Keratinocyte (primary cell): ENCODE measurements at regions not wholly inside any gene's neighbourhood (a gene's known extent, or its start where the extent isn't known, plus 50 kb on each side); places are given as distances from the start of the nearest gene placed in this dataset.

Experiments
- DNase-seq: peaks from one replicate; pipeline ENCODE4 v3.0.0-alpha.2; 2011; ENCODE audit warnings: low read depth, missing footprints, low spot score
- FAIRE-seq: peaks from 2 replicates; lab custom pipeline; 2011; peaks lifted over from hg19 to GRCh38; lab: Jason Lieb, UNC
- H2AFZ ChIP-seq: 2 replicates; pipeline ENCODE4 v1.6.0; 2012; ENCODE audit warnings: low read length, control low read depth, inconsistent platforms; ENCODE audit not compliant: control insufficient read depth
- H3K27ac ChIP-seq: 2 replicates; pipeline ENCODE4 v1.5.1; 2011; ENCODE audit warnings: low read length; ENCODE audit not compliant: control insufficient read depth, insufficient read depth
- H3K27me3 ChIP-seq: 3 replicates; pipeline ENCODE4 v1.6.0; 2011; ENCODE audit warnings: low read length; ENCODE audit not compliant: control insufficient read depth, insufficient read depth; ENCODE audit errors: extremely low read depth
- H3K36me3 ChIP-seq, 2 experiments: 2 replicates in 1 of 2; 3 replicates in 1 of 2; pipeline ENCODE4 v1.5.1; 2011; ENCODE audit warnings: low read length in 2 of 2, mild to moderate bottlenecking in 1 of 2; ENCODE audit not compliant: control insufficient read depth in 2 of 2, insufficient read depth in 2 of 2; ENCODE audit errors: extremely low read depth in 1 of 2
- H3K4me1 ChIP-seq: 3 replicates; pipeline ENCODE4 v1.5.1; 2011; ENCODE audit warnings: low read length; ENCODE audit not compliant: control insufficient read depth, insufficient read depth; ENCODE audit errors: extremely low read depth
- H3K4me2 ChIP-seq: 3 replicates; pipeline ENCODE4 v1.6.0; 2011; ENCODE audit warnings: low read depth, low read length; ENCODE audit not compliant: control insufficient read depth, insufficient read depth; ENCODE audit errors: extremely low read depth
- H3K4me3 ChIP-seq, 3 experiments: fragments of 200-600 bp in 1 of 3; sonication (generic) in 1 of 3; 2 replicates in 2 of 3; 3 replicates in 1 of 3; pipeline ENCODE4 v1.5.1; 2011 to 2016; ENCODE audit warnings: low read length in 3 of 3, mild to moderate bottlenecking in 3 of 3, control low read depth in 2 of 3, inconsistent platforms in 1 of 3, low read depth in 1 of 3, mixed read lengths in 1 of 3, mixed run types in 1 of 3, moderate library complexity in 1 of 3; ENCODE audit not compliant: control insufficient read depth in 2 of 3, insufficient read depth in 2 of 3; ENCODE audit errors: extremely low read depth in 1 of 3
- H3K79me2 ChIP-seq: 2 replicates; pipeline ENCODE4 v1.6.0; 2012; ENCODE audit warnings: low read length; ENCODE audit not compliant: control insufficient read depth, insufficient read depth
- H3K9ac ChIP-seq: 3 replicates; pipeline ENCODE4 v1.6.0; 2011; ENCODE audit warnings: low read length; ENCODE audit not compliant: control insufficient read depth, insufficient read depth; ENCODE audit errors: extremely low read depth
- H3K9me1 ChIP-seq: 3 replicates; pipeline ENCODE4 v1.6.0; 2011; ENCODE audit warnings: low read length; ENCODE audit not compliant: control insufficient read depth, insufficient read depth; ENCODE audit errors: extremely low read depth
- H3K9me3 ChIP-seq: 2 replicates; pipeline ENCODE4 v1.5.1; 2012; ENCODE audit warnings: low read depth, low read length; ENCODE audit not compliant: control insufficient read depth
- H4K20me1 ChIP-seq: 3 replicates; pipeline ENCODE4 v1.6.0; 2011; ENCODE audit warnings: low read length; ENCODE audit not compliant: control insufficient read depth, insufficient read depth; ENCODE audit errors: extremely low read depth
- EZH2 ChIP-seq: IDR thresholded peaks from one replicate; pipeline ENCODE4 v1.6.1; 2012; ENCODE audit warnings: inconsistent platforms, mild to moderate bottlenecking, low read length, moderate library complexity
- dilution Hi-C: fragments of 300-500 bp; cut with MboI; formaldehyde crosslinking; loops from one replicate; pipeline ENCODE4 v1.7.0; 2020; ENCODE audit warnings: low sequenced_read_pairs; ENCODE audit not compliant: extremely low pct_ligation_motif_present
- TF ChIP-seq, protein P1 (sequence below), 3 experiments: IDR thresholded peaks in 1 of 3; conservative IDR thresholded peaks in 1 of 3; optimal IDR thresholded peaks in 1 of 3; 2 replicates in 2 of 3; 3 replicates in 1 of 3; pipeline versions ENCODE3 to v1.5.1; 2011; ENCODE audit warnings: low read length in 3 of 3, mild to moderate bottlenecking in 3 of 3, moderate library complexity in 2 of 3, control low read depth in 1 of 3, inconsistent platforms in 1 of 3; ENCODE audit not compliant: insufficient read depth in 2 of 3; ENCODE audit errors: extremely low read depth in 1 of 3

- dilution Hi-C loops, result no loop called here
- H2AFZ ChIP-seq, result no peak overlapping the region
- H3K27ac ChIP-seq, result no peak overlapping the region
- no peak overlapping the region for H3K9ac ChIP-seq
- H3K4me2 ChIP-seq, result no peak overlapping the region
- FAIRE-seq, result no peak
- no peaks in the 10 kb centered on the region for H4K20me1 ChIP-seq
- no peak for TF ChIP-seq EZH2
- TF ChIP-seq, protein P1, sequence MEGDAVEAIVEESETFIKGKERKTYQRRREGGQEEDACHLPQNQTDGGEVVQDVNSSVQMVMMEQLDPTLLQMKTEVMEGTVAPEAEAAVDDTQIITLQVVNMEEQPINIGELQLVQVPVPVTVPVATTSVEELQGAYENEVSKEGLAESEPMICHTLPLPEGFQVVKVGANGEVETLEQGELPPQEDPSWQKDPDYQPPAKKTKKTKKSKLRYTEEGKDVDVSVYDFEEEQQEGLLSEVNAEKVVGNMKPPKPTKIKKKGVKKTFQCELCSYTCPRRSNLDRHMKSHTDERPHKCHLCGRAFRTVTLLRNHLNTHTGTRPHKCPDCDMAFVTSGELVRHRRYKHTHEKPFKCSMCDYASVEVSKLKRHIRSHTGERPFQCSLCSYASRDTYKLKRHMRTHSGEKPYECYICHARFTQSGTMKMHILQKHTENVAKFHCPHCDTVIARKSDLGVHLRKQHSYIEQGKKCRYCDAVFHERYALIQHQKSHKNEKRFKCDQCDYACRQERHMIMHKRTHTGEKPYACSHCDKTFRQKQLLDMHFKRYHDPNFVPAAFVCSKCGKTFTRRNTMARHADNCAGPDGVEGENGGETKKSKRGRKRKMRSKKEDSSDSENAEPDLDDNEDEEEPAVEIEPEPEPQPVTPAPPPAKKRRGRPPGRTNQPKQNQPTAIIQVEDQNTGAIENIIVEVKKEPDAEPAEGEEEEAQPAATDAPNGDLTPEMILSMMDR (optimal IDR thresholded peaks at IDR 0.05 in 1 of 3, IDR thresholded peaks at IDR 0.05 in 1 of 3, conservative IDR thresholded peaks at IDR 0.05 in 1 of 3; ENCODE audit: extremely low read depth in 1 of 3, insufficient read depth in 2 of 3, low read length in 3 of 3), result no peak
- no peaks in the 10 kb centered on the region for H3K79me2 ChIP-seq
- no peaks in the 10 kb centered on the region for H3K9me1 ChIP-seq
- H3K27me3 ChIP-seq, result no peaks in the 10 kb centered on the region
- no peaks in the 10 kb centered on the region for H3K4me1 ChIP-seq
- H3K9me3 ChIP-seq, result no peaks in the 10 kb centered on the region
- DNase-seq, result no peak
- H3K4me3 ChIP-seq, result no peak overlapping the region
- no peaks in the 10 kb centered on the region for H3K36me3 ChIP-seq
Observed at GRCh38 chr5:16384804-16385203, 80.8 kb downstream of the ZNF622 start.

DNA sequence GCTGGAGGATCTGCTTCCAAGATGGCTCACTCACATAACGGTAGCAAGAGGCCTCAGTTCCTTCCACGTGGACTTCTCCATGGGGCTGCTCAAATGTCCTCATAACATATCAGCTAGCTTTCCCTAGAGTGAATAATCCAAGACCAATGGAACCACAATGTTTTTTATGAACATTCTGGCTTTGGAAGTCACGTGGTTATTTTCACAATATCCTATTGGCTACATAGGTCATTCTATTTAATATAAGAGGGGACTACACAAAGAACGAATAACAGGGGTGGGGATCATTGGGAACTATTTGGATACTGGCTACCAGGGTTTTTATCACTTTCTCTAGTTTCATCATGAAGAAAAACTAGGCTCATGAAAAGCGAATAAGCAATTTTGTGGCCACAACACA lies 81.4 kb downstream of the ZNF622 start:
- no peak for FAIRE-seq
- no peak overlapping the region for H3K9ac ChIP-seq
- TF ChIP-seq EZH2, result no peak
- TF ChIP-seq, protein P1 (optimal IDR thresholded peaks at IDR 0.05 in 1 of 3, IDR thresholded peaks at IDR 0.05 in 1 of 3, conservative IDR thresholded peaks at IDR 0.05 in 1 of 3; ENCODE audit: extremely low read depth in 1 of 3, insufficient read depth in 2 of 3, low read length in 3 of 3), result no peak

More for the DNA sequence above, 81.4 kb downstream of the ZNF622 start:
- no peak overlapping the region for H3K27ac ChIP-seq
- no peak overlapping the region for H2AFZ ChIP-seq
- H3K9me1 ChIP-seq, result no peaks in the 10 kb centered on the region
- H3K4me2 ChIP-seq, result no peak overlapping the region
- no peak overlapping the region for H3K4me3 ChIP-seq
- H3K4me1 ChIP-seq, result no peaks in the 10 kb centered on the region
- H4K20me1 ChIP-seq, result no peaks in the 10 kb centered on the region
- no peaks in the 10 kb centered on the region for H3K36me3 ChIP-seq
- dilution Hi-C loops, result no loop called here
- DNase-seq, result no peak
- no peaks in the 10 kb centered on the region for H3K9me3 ChIP-seq
- no peaks in the 10 kb centered on the region for H3K27me3 ChIP-seq
- H3K79me2 ChIP-seq, result no peaks in the 10 kb centered on the region
